Psoas muscle (tissue), 7 donors: ENCODE measurements at regions not wholly inside any gene's neighbourhood (a gene's known extent, or its start where the extent isn't known, plus 50 kb on each side); places are given as distances from the start of the nearest gene placed in this dataset.

Experiments used
- ATAC-seq, 4 donors: fragments of 200-7000 bp; cut with Tn5 transposase; one replicate each; pipeline ENCODE4 v1.9.1; 2020; ENCODE audit warnings: moderate library complexity in 3 of 4, mild to moderate bottlenecking in 2 of 4
- DNase-seq, 2 donors: peaks; one replicate each; pipeline ENCODE4 v3.0.0-alpha.2; 2020
- H3K27ac ChIP-seq: fragments of 200-600 bp; one replicate; pipeline ENCODE4 v1.8.0; 2022
- H3K27me3 ChIP-seq, 3 donors: fragments of 200-600 bp in 1 of 3; one replicate each; pipeline versions ENCODE4 v1.6.1 to v1.8.0; 2013 to 2022; ENCODE audit warnings: low read length in 2 of 3, mild to moderate bottlenecking in 2 of 3, moderate library complexity in 1 of 3; ENCODE audit not compliant: insufficient read depth in 3 of 3
- H3K36me3 ChIP-seq, 2 donors: fragments of 200-600 bp in 1 of 2; one replicate each; pipeline versions ENCODE4 v1.6.1 to v1.8.0; 2013 to 2022; ENCODE audit warnings: low read depth in 1 of 2, mild to moderate bottlenecking in 1 of 2, moderate library complexity in 1 of 2; ENCODE audit not compliant: insufficient read depth in 1 of 2
- H3K4me1 ChIP-seq: fragments of 200-600 bp; one replicate; pipeline ENCODE4 v1.8.0; 2022
- H3K4me3 ChIP-seq: fragments of 200-600 bp; one replicate; pipeline ENCODE4 v1.8.0; 2022; ENCODE audit warnings: mild to moderate bottlenecking
- H3K9me3 ChIP-seq: fragments of 200-600 bp; one replicate; pipeline ENCODE4 v1.8.0; 2022
- WGBS, 3 donors: extraction: QIAGEN DNeasy Blood & Tissue Kit; methylation state at CpG; one replicate each; pipeline versions ENCODE4 v1.1.6 to v1.1.7; 2013; 5-methylcytosine and 5-hydroxymethylcytosine counted together
- intact Hi-C, 2 donors: fragments of 100-400 bp; cut with DNase I; formaldehyde crosslinking; loops; one replicate each; pipeline versions ENCODE4 v1.11.0 to v1.14.2; 2022
- TF ChIP-seq, protein P1 (sequence below): fragments of 200-600 bp; IDR thresholded peaks from one replicate; pipeline ENCODE4 v1.8.0; 2022; ENCODE audit warnings: antibody characterized with exemption
- donor health status: healthy with polysubstance abuse.
- donor health status: DM: no; HTN: no; CAD: no; lungs with moderate emphysema.
- donor health status: Bipolar disorder and iron deficiency.
- donor health status: healthy.
- donor health status: DM: yes; HTN: yes; CAD: no.
- donor health status: DM: no; HTN: no; CAD: no.
- donor health status: DM: yes; HTN: yes; CAD: no.

- Histone ChIP-seq H3K4me3 (no peak overlapping the region), H3K4me1 (no peaks in the 10 kb centered on the region), H3K36me3 (no peaks in the 10 kb centered on the region), H3K9me3 (no peaks in the 10 kb centered on the region), H3K27me3 (no peaks in the 10 kb centered on the region), H3K27ac (no peak overlapping the region)
- no peak for DNase-seq
- intact Hi-C loops: no loop called here
- TF ChIP-seq, protein P1, sequence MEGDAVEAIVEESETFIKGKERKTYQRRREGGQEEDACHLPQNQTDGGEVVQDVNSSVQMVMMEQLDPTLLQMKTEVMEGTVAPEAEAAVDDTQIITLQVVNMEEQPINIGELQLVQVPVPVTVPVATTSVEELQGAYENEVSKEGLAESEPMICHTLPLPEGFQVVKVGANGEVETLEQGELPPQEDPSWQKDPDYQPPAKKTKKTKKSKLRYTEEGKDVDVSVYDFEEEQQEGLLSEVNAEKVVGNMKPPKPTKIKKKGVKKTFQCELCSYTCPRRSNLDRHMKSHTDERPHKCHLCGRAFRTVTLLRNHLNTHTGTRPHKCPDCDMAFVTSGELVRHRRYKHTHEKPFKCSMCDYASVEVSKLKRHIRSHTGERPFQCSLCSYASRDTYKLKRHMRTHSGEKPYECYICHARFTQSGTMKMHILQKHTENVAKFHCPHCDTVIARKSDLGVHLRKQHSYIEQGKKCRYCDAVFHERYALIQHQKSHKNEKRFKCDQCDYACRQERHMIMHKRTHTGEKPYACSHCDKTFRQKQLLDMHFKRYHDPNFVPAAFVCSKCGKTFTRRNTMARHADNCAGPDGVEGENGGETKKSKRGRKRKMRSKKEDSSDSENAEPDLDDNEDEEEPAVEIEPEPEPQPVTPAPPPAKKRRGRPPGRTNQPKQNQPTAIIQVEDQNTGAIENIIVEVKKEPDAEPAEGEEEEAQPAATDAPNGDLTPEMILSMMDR: no peak
- no peak for ATAC-seq
Measured at GRCh38 chr11:127873478-127873877, 713.9 kb downstream of the ETS1 start.

DNA sequence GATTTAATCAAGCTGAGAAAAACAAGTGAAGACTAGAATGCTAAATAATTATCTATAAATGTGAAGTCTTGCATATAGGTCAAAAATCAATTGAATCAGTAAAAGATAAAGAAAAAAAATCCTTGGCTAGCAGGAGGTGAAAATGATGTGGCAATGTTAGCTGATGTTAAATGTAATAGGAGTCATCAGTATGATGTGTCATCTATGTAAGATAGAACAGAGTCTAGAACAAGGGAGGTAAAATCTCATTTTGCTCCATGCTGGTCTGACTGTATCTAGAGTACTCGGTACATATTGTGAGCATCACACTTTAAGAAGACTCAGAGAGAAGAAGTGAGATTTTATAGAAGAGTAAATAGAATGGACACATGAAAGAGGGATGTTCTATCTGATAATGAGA lies 721.2 kb downstream of the ETS1 start:
- DNase-seq: no peak
- 95 to 100% (median 100%) methylated on average over 1 of the region's 1 CpG for WGBS, 3 donors
- H3K4me3 ChIP-seq: no peak overlapping the region
- ATAC-seq: no peak
- intact Hi-C loops: no loop called here
- no peaks in the 10 kb centered on the region for H3K36me3 ChIP-seq
- H3K9me3 ChIP-seq: no peaks in the 10 kb centered on the region
- H3K27ac ChIP-seq: no peak overlapping the region
- TF ChIP-seq, protein P1: no peak
- no peaks in the 10 kb centered on the region for H3K4me1 ChIP-seq
- no peaks in the 10 kb centered on the region for H3K27me3 ChIP-seq

- no peak overlapping the region for H3K4me3 ChIP-seq
- ATAC-seq (no peak), DNase-seq (no peak)
- H3K4me1 ChIP-seq: no peaks in the 10 kb centered on the region
- TF ChIP-seq, protein P1: no peak
- intact Hi-C loops: no loop called here
- 79 to 87% (median 83%) methylated on average over 2 of the region's 2 CpGs for WGBS, 3 donors
- H3K27ac ChIP-seq: no peak overlapping the region
- no peaks in the 10 kb centered on the region for H3K9me3 ChIP-seq
- H3K27me3 ChIP-seq: no peaks in the 10 kb centered on the region
- no peaks in the 10 kb centered on the region for H3K36me3 ChIP-seq
Measured at GRCh38 chr11:127864861-127865260, 722.5 kb downstream of the ETS1 start.

DNA sequence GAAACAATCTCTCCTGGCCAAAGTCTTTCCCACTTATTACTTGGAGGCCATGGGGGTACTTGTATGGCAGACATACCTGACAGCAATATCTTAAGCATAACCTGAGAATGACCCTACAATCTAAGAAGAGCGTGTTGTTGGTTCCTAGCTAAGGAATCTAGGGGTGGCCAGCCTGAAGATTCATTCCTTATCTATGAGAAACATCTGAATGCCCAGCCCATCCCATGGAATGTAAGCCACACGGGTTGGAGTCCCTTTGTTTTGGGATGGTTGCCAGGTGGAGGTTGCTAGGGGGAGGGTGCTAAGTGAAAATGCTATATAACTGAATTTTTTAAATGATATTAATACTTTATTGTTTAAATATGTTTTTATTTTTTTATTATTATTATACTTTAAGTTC lies 725.0 kb downstream of the ETS1 start:
- ATAC-seq: no peak
- Histone ChIP-seq H3K27ac (no peak overlapping the region), H3K36me3 (no peaks in the 10 kb centered on the region), H3K27me3 (no peaks in the 10 kb centered on the region), H3K9me3 (no peaks in the 10 kb centered on the region), H3K4me1 (no peaks in the 10 kb centered on the region), H3K4me3 (no peak overlapping the region)
- intact Hi-C loops: no loop called here
- TF ChIP-seq, protein P1: no peak
- no peak for DNase-seq
- WGBS, 3 donors: 43 to 55% (median 51%) methylated on average over 2 of the region's 2 CpGs

DNA sequence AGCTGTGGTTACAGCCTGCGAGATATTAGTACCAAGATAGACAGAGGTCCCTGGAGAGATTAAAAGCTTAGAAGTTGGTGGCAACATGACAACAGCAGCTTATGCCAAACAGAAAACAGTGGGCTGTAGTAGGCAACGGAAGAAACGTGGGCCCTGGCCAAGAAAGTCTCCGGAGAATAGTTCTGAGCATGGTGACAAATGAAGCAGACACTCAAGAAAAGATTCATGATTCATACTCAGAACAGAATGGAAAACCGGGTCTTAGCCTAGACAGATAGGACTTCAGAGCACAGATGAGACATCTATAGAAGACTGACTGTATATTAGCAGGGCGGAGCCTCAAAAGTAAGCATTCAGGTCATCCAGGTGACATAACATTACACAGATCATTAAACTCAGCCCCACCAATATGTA lies 727.4 kb downstream of the ETS1 start:
- intact Hi-C loops: no loop called here
- Histone ChIP-seq H3K9me3 (no peaks in the 10 kb centered on the region), H3K36me3 (no peaks in the 10 kb centered on the region), H3K4me3 (no peak overlapping the region), H3K27ac (no peak overlapping the region), H3K4me1 (no peaks in the 10 kb centered on the region), H3K27me3 (no peaks in the 10 kb centered on the region)
- no peak for DNase-seq
- TF ChIP-seq, protein P1: no peak
- 30 to 36% (median 35%) methylated on average over 6 of the region's 6 CpGs for WGBS, 3 donors
- no peak for ATAC-seq
